Liver (tissue), 8 donors: ENCODE measurements at regions not wholly inside any gene's neighbourhood (a gene's known extent, or its start where the extent isn't known, plus 50 kb on each side); places are given as distances from the start of the nearest gene placed in this dataset.

Experiments used
- DNase-seq: peaks from one replicate; pipeline ENCODE4 v3.0.0-alpha.2; 2017; ENCODE audit warnings: low spot score
- H3K27ac ChIP-seq, 2 donors: one replicate each; pipeline ENCODE4 v1.7.0; 2013; ENCODE audit warnings: inconsistent platforms in 2 of 2, low read length in 2 of 2, control low read depth in 1 of 2, low read depth in 1 of 2, mild to moderate bottlenecking in 1 of 2
- H3K27me3 ChIP-seq, 4 donors: one replicate each; pipeline versions ENCODE4 v1.6.1 to v1.7.0; 2013; ENCODE audit warnings: low read length in 3 of 4, inconsistent platforms in 1 of 4, mild to moderate bottlenecking in 1 of 4, moderate library complexity in 1 of 4; ENCODE audit not compliant: control insufficient read depth in 4 of 4, insufficient read depth in 4 of 4
- H3K36me3 ChIP-seq, 4 donors: one replicate each; pipeline versions ENCODE4 v1.6.1 to v1.7.0; 2013; ENCODE audit warnings: low read length in 3 of 4, mild to moderate bottlenecking in 3 of 4, low read depth in 1 of 4, moderate library complexity in 1 of 4; ENCODE audit not compliant: control insufficient read depth in 4 of 4, insufficient read depth in 3 of 4
- H3K4me1 ChIP-seq, 4 donors: one replicate each; pipeline versions ENCODE4 v1.6.1 to v1.7.0; 2013; ENCODE audit warnings: low read length in 3 of 4, mild to moderate bottlenecking in 3 of 4, moderate library complexity in 1 of 4; ENCODE audit not compliant: control insufficient read depth in 4 of 4, insufficient read depth in 4 of 4
- H3K4me3 ChIP-seq, 3 donors: one replicate each; pipeline versions ENCODE4 v1.6.1 to v1.7.0; 2013; ENCODE audit warnings: low read length in 3 of 3, control low read depth in 1 of 3, low read depth in 1 of 3, mild to moderate bottlenecking in 1 of 3
- H3K9ac ChIP-seq, 2 donors: one replicate each; pipeline ENCODE4 v1.7.0; 2013; ENCODE audit warnings: low read length in 2 of 2, mild to moderate bottlenecking in 2 of 2, moderate library complexity in 2 of 2, control low read depth in 1 of 2, low read depth in 1 of 2
- H3K9me3 ChIP-seq, 4 donors: one replicate each; pipeline versions ENCODE4 v1.6.1 to v1.7.0; 2013; ENCODE audit warnings: low read length in 3 of 4; ENCODE audit not compliant: control insufficient read depth in 4 of 4
- ATF3 ChIP-seq: IDR thresholded peaks from 2 replicates; pipeline ENCODE4 v1.6.1; 2016; ENCODE audit warnings: antibody characterized with exemption
- CTCF ChIP-seq: fragments of 150-350 bp; IDR thresholded peaks from 2 replicates; pipeline ENCODE4 v1.5.1; 2017; ENCODE audit warnings: improper control_type of control experiment, low read depth, low read length; ENCODE audit not compliant: missing input control
- EGR1 ChIP-seq, 2 donors: IDR thresholded peaks; 2 replicates each; pipeline ENCODE4 v1.6.1; 2016 to 2018; ENCODE audit warnings: antibody characterized with exemption in 2 of 2, low read depth in 2 of 2
- HNF4A ChIP-seq, 2 donors: conservative IDR thresholded peaks; 2 replicates each; pipeline ENCODE4 v1.6.1; 2016; ENCODE audit warnings: antibody characterized with exemption in 2 of 2, mild to moderate bottlenecking in 2 of 2
- HNF4G ChIP-seq: IDR thresholded peaks from 2 replicates; pipeline ENCODE4 v1.6.1; 2016; ENCODE audit warnings: antibody characterized with exemption
- JUND ChIP-seq, 2 donors: IDR thresholded peaks; 2 replicates each; pipeline ENCODE4 v1.6.1; 2016; ENCODE audit warnings: antibody characterized with exemption in 2 of 2
- MAX ChIP-seq: IDR thresholded peaks from 2 replicates; pipeline ENCODE4 v1.6.1; 2016; ENCODE audit warnings: antibody characterized with exemption
- NR2F2 ChIP-seq: IDR thresholded peaks from 2 replicates; pipeline ENCODE4 v1.6.1; 2016; ENCODE audit warnings: antibody characterized with exemption
- RAD21 ChIP-seq, 2 donors: IDR thresholded peaks; 2 replicates each; pipeline ENCODE4 v1.6.1; 2016; ENCODE audit warnings: antibody characterized with exemption in 2 of 2, mild to moderate bottlenecking in 2 of 2
- REST ChIP-seq: IDR thresholded peaks from 2 replicates; pipeline ENCODE4 v1.6.1; 2016; ENCODE audit warnings: antibody characterized with exemption, mild to moderate bottlenecking
- RXRA ChIP-seq, 2 donors: IDR thresholded peaks; 2 replicates each; pipeline ENCODE4 v1.6.1; 2017 to 2018; ENCODE audit warnings: antibody characterized with exemption in 2 of 2, mild to moderate bottlenecking in 1 of 2
- TAF1 ChIP-seq: conservative IDR thresholded peaks from 2 replicates; pipeline ENCODE4 v1.6.1; 2016; ENCODE audit warnings: antibody characterized with exemption, mild to moderate bottlenecking
- YY1 ChIP-seq: IDR thresholded peaks from 2 replicates; pipeline ENCODE4 v1.6.1; 2016; ENCODE audit warnings: antibody characterized with exemption, mild to moderate bottlenecking
- WGBS: extraction: QIAGEN DNeasy Blood & Tissue Kit; methylation state at CpG from one replicate; pipeline ENCODE4 v1.1.7; 2013; 5-methylcytosine and 5-hydroxymethylcytosine counted together
- donor health status: healthy.
- donor health status: healthy.
- donor health status: healthy.
- donor health status: healthy.
- donor health status: healthy.

DNA sequence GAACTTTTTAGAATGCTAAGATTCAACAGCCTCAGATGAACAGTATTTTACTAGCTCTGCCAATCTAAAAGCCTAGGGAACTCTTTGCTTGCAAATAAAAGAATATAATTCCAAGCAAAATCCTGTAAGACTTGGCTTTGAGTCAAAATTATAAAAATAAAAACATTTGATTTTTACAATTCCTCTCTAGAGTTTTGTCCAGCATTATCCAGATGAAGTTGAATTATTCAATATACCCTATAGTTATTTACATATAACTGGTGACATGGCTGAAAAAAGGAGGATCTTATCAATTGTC is 378.3 kb downstream of the ETS1 start:
- Histone ChIP-seq H3K4me1 (peaks cover 0 to 5% (median 0%) of the 10 kb centered on the region in 4 donors), H3K27ac (no peak overlapping the region), H3K9me3 (no peaks in the 10 kb centered on the region), H3K9ac (no peak overlapping the region), H3K27me3 (no peaks in the 10 kb centered on the region), H3K4me3 (no peak overlapping the region), H3K36me3 (no peaks in the 10 kb centered on the region)
- TF ChIP-seq ATF3: no peak
- TF ChIP-seq EGR1 (IDR thresholded peaks at IDR 0.05; ENCODE audit: low read depth in 2 of 2): no peak
- no peak for TF ChIP-seq JUND (IDR thresholded peaks at IDR 0.05)
- TF ChIP-seq YY1: no peak
- no peak for TF ChIP-seq NR2F2
- no peak for TF ChIP-seq REST
- TF ChIP-seq RAD21 (IDR thresholded peaks at IDR 0.05): no peak
- TF ChIP-seq HNF4A (conservative IDR thresholded peaks at IDR 0.05): no peak
- DNase-seq: no peak

GRCh38 chr11:128208329-128209137 is 378.8 kb downstream of the ETS1 start:
- 61% methylated on average over 6 of the region's 6 CpGs for WGBS
- no peak overlapping the region for H3K4me3 ChIP-seq

More at GRCh38 chr11:128208329-128209137, 378.8 kb downstream of the ETS1 start:
- Histone ChIP-seq H3K27me3 (no peaks in the 10 kb centered on the region), H3K9me3 (no peaks in the 10 kb centered on the region), H3K27ac (no peak overlapping the region), H3K36me3 (no peaks in the 10 kb centered on the region), H3K9ac (no peak overlapping the region), H3K4me1 (peaks cover 0 to 5% (median 0%) of the 10 kb centered on the region in 4 donors)
- no peak for DNase-seq
- TF ChIP-seq CTCF (no peak), RXRA (IDR thresholded peaks at IDR 0.05) (no peak), EGR1 (IDR thresholded peaks at IDR 0.05; ENCODE audit: low read depth in 2 of 2) (no peak), JUND (IDR thresholded peaks at IDR 0.05) (no peak), REST (no peak), HNF4G (no peak), HNF4A (conservative IDR thresholded peaks at IDR 0.05) (no peak), MAX (no peak), ATF3 (no peak), TAF1 (no peak)
